Astrocyte of the cerebellum (primary cell): ENCODE measurements at regions not wholly inside any gene's neighbourhood (a gene's known extent, or its start where the extent isn't known, plus 50 kb on each side); places are given as distances from the start of the nearest gene placed in this dataset.

ENCODE experiments used
- DNase-seq: peaks from one replicate; pipeline ENCODE4 v3.0.0-alpha.2; 2011; ENCODE audit warnings: low read depth
- H3K4me3 ChIP-seq: 2 replicates; pipeline ENCODE4 v1.5.1; 2011; ENCODE audit warnings: mild to moderate bottlenecking, low read depth, low read length, moderate library complexity
- in situ Hi-C: cut with HindIII; loops from 2 replicates; pipeline ENCODE4 v1.10.0; 2017; ENCODE audit warnings: low sequenced_read_pairs
- TF ChIP-seq, protein P1 (sequence below): IDR thresholded peaks from 2 replicates; pipeline ENCODE4 v1.5.1; 2012; ENCODE audit warnings: low read length, low read depth, moderate library complexity, mild to moderate bottlenecking; ENCODE audit errors: missing control alignments

DNA sequence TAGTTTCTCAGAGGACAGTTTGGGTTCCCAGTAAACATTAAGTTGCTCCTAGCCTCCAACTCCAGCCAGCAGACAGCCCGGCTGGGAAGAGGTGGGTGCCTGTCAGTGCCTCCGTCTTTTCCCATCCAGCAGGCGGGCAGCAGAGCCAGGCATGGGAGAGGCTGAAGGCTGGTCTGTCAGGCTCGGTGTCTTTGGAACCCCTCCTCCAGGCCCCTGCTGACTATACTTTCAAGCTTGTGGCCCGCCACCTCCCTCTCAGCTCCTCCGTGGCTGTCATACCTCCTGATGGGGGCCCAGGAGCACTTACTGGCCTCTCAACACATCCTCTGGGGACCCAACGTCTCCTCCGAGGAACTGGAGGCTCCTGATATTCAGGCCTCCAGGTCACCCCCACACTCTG is 140.9 kb downstream of the ACTL8 start:
- in situ Hi-C loops = no loop called here
- TF ChIP-seq, protein P1, sequence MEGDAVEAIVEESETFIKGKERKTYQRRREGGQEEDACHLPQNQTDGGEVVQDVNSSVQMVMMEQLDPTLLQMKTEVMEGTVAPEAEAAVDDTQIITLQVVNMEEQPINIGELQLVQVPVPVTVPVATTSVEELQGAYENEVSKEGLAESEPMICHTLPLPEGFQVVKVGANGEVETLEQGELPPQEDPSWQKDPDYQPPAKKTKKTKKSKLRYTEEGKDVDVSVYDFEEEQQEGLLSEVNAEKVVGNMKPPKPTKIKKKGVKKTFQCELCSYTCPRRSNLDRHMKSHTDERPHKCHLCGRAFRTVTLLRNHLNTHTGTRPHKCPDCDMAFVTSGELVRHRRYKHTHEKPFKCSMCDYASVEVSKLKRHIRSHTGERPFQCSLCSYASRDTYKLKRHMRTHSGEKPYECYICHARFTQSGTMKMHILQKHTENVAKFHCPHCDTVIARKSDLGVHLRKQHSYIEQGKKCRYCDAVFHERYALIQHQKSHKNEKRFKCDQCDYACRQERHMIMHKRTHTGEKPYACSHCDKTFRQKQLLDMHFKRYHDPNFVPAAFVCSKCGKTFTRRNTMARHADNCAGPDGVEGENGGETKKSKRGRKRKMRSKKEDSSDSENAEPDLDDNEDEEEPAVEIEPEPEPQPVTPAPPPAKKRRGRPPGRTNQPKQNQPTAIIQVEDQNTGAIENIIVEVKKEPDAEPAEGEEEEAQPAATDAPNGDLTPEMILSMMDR = no peak
- no peak overlapping the region for H3K4me3 ChIP-seq
- DNase-seq = no peak

- DNase-seq = no peak
- H3K4me3 ChIP-seq = no peak overlapping the region
- TF ChIP-seq, protein P1 = no peak
- in situ Hi-C loops = no loop called here
Observed at GRCh38 chr1:17903386-17903785, 148.3 kb downstream of the ACTL8 start.

- in situ Hi-C loops = no loop called here
- TF ChIP-seq, protein P1 = no peak
- H3K4me3 ChIP-seq = no peak overlapping the region
- DNase-seq = no peak
Observed at GRCh38 chr1:17904290-17904689, 149.2 kb downstream of the ACTL8 start.

DNA sequence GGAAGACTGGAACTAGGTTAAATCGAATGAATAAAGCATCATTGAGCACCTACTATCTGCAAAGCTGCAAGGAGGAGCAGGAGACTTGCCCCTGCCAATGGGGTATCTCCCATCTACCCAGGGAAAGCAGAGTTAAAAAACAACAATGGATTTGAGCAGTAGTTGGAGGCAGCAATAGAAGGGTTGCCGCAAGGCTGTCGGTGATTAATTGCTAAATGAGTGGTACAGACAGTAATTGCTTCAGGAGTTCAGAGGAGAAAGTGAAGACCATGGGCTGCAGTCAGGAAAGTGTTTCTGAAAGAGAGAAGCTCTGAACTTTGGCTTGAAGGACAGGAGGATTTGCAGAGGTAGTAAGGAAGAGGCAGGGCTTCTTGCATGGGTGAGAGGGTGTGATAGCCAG is 152.9 kb downstream of the ACTL8 start:
- TF ChIP-seq, protein P1 = no peak
- no peak overlapping the region for H3K4me3 ChIP-seq
- in situ Hi-C loops = no loop called here
- DNase-seq = no peak

DNA sequence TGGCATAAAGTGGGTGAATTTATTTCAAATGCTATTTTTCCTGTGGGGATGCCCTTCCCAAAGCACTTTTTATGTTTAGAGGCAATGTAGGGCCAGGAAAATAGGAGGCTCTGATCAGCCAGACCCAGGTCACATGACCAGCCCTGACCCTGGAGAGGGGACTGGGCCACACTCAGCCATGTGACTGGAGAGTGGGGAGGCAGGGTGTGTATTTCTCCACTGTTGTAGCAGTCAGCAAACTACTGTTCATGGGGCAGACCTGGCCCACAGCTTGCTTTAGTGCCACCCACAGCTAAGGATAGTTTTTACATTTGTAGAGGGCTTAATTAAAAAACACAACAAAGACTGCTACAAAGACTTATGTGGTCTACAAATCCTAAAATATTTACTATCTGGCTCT is 153.8 kb downstream of the ACTL8 start:
- in situ Hi-C loops = no loop called here
- no peak for DNase-seq
- TF ChIP-seq, protein P1 = no peak
- no peak overlapping the region for H3K4me3 ChIP-seq

GRCh38 chr1:17909634-17910033 is 154.5 kb downstream of the ACTL8 start:
- H3K4me3 ChIP-seq = no peak overlapping the region
- in situ Hi-C loops = no loop called here
- TF ChIP-seq, protein P1 = peak; percentile 29
- no peak for DNase-seq

- no peak overlapping the region for H3K4me3 ChIP-seq
- TF ChIP-seq, protein P1 = no peak
- no peak for DNase-seq
- in situ Hi-C loops = no loop called here
Observed at GRCh38 chr1:17911791-17912190, 156.7 kb downstream of the ACTL8 start.
